ENCODE measurements at regions not wholly inside any gene's neighbourhood (a gene's known extent, or its start where the extent isn't known, plus 50 kb on each side); places are given as distances from the start of the nearest gene placed in this dataset.

DNA sequence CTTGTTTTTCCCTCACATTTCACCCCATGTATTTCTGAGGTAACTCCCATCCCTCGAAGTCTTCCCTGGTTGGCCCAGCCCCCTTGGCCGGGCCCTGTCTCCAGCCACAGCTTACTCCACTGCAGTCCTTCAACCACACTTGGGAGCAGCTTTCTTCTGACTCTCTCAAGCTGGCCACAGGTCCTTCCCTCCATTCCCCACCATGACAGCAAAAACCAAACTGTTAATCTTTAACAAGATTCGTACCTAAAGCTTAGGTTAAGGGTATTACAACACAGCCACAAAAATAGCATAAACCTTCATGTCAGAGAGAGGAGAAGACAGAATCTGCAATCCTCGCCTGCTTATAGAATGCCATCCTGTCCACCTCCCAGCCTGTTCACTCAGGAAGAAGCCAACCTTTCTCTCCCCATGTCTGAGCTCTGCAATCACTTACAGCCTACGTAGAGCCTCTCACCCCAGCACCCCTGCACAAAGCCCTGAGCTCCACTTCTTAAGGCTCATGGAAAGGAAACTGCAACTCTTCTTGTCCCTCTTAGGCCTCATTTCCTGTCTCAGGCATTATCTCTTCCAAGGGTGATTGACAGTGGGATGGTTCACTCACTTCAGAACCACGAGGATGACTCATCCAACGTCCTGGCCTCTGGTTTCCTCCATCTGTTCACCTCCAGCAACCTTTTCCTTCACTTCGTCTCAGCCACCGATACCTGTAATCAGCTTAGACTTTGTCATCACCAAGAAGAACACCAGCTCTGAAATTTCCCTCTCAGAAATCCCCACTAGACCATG lies 72.8 kb downstream of the CD2 start (continued):
- TF ChIP-seq JUND (IDR thresholded peaks at IDR 0.05; ENCODE audit: low read depth, low read length) (peak; percentile 65), TCF12 (IDR thresholded peaks at IDR 0.05; ENCODE audit: low read depth, low read length) (peak; percentile 81; the same call in 1 of the 2 replicates), IKZF1 (conservative IDR thresholded peaks at IDR 0.05) (peak; percentile 97), HCFC1 (IDR thresholded peaks at IDR 0.05; ENCODE audit: low read length) (no peak), PML (IDR thresholded peaks at IDR 0.05; ENCODE audit: low read length) (peak; percentile 84; the same call in 1 of the 2 replicates), NFYB (IDR thresholded peaks at IDR 0.05; ENCODE audit: insufficient read depth, low read depth, low read length) (no peak), RUNX3 (IDR thresholded peaks at IDR 0.05; ENCODE audit: low read length) (peak; percentile 93), KLF5 (IDR thresholded peaks at IDR 0.05; ENCODE audit: partially characterized antibody) (no peak), RAD21 (IDR thresholded peaks at IDR 0.05; ENCODE audit: insufficient read depth, low read depth, low read length) (0 out of 2 replicates have a peak, but pooled peaks have one; percentile 10), BACH1 (IDR thresholded peaks at IDR 0.05; ENCODE audit: borderline replicate concordance) (0 out of 2 replicates have a peak, but pooled peaks have one; percentile 19), EP300 (IDR thresholded peaks at IDR 0.05; ENCODE audit: borderline replicate concordance in 1 of 2, control insufficient read depth in 1 of 2, low read depth in 2 of 2, low read length in 2 of 2) (peak; percentile 17 to 90; a peak in 2 of 4 replicates), YY1 (IDR thresholded peaks at IDR 0.05; ENCODE audit: low read depth, low read length) (0 out of 2 replicates have a peak, but pooled peaks have one; percentile 6), RCOR1 (conservative IDR thresholded peaks at IDR 0.05; ENCODE audit: low read depth, low read length) (0 out of 2 replicates have a peak, but pooled peaks have one; percentile 45), CHD2 (IDR thresholded peaks at IDR 0.05; ENCODE audit: borderline replicate concordance, low read depth, low read length) (no peak; the same call in 1 of the 2 replicates), EGR1 (IDR thresholded peaks at IDR 0.05; ENCODE audit: borderline replicate concordance in 1 of 2, low read depth in 2 of 2, low read length in 2 of 2) (no peak; a peak in 1 of 3 replicates), SMAD5 (IDR thresholded peaks at IDR 0.05; ENCODE audit: low read depth) (peak; percentile 43; the same call in 1 of the 2 replicates), NR2C1 (IDR thresholded peaks at IDR 0.05) (no peak), HDGF (IDR thresholded peaks at IDR 0.05) (no peak), ZNF622 (IDR thresholded peaks at IDR 0.05) (no peak)
- TF ChIP-seq, protein P1, sequence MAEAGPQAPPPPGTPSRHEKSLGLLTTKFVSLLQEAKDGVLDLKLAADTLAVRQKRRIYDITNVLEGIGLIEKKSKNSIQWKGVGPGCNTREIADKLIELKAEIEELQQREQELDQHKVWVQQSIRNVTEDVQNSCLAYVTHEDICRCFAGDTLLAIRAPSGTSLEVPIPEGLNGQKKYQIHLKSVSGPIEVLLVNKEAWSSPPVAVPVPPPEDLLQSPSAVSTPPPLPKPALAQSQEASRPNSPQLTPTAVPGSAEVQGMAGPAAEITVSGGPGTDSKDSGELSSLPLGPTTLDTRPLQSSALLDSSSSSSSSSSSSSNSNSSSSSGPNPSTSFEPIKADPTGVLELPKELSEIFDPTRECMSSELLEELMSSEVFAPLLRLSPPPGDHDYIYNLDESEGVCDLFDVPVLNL (IDR thresholded peaks at IDR 0.05; ENCODE audit: low read depth, low read length), result no peak
- TF ChIP-seq, protein P2, sequence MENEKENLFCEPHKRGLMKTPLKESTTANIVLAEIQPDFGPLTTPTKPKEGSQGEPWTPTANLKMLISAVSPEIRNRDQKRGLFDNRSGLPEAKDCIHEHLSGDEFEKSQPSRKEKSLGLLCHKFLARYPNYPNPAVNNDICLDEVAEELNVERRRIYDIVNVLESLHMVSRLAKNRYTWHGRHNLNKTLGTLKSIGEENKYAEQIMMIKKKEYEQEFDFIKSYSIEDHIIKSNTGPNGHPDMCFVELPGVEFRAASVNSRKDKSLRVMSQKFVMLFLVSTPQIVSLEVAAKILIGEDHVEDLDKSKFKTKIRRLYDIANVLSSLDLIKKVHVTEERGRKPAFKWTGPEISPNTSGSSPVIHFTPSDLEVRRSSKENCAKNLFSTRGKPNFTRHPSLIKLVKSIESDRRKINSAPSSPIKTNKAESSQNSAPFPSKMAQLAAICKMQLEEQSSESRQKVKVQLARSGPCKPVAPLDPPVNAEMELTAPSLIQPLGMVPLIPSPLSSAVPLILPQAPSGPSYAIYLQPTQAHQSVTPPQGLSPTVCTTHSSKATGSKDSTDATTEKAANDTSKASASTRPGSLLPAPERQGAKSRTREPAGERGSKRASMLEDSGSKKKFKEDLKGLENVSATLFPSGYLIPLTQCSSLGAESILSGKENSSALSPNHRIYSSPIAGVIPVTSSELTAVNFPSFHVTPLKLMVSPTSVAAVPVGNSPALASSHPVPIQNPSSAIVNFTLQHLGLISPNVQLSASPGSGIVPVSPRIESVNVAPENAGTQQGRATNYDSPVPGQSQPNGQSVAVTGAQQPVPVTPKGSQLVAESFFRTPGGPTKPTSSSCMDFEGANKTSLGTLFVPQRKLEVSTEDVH (IDR thresholded peaks at IDR 0.05; ENCODE audit: low read depth, partially characterized antibody), result no peak
- TF ChIP-seq, protein P3, sequence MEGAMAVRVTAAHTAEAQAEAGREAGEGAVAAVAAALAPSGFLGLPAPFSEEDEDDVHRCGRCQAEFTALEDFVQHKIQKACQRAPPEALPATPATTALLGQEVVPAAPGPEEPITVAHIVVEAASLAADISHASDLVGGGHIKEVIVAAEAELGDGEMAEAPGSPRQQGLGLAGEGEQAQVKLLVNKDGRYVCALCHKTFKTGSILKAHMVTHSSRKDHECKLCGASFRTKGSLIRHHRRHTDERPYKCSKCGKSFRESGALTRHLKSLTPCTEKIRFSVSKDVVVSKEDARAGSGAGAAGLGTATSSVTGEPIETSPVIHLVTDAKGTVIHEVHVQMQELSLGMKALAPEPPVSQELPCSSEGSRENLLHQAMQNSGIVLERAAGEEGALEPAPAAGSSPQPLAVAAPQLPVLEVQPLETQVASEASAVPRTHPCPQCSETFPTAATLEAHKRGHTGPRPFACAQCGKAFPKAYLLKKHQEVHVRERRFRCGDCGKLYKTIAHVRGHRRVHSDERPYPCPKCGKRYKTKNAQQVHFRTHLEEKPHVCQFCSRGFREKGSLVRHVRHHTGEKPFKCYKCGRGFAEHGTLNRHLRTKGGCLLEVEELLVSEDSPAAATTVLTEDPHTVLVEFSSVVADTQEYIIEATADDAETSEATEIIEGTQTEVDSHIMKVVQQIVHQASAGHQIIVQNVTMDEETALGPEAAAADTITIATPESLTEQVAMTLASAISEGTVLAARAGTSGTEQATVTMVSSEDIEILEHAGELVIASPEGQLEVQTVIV (IDR thresholded peaks at IDR 0.05; ENCODE audit: borderline replicate concordance, partially characterized antibody), result peak; percentile 25
- TF ChIP-seq, protein P4, sequence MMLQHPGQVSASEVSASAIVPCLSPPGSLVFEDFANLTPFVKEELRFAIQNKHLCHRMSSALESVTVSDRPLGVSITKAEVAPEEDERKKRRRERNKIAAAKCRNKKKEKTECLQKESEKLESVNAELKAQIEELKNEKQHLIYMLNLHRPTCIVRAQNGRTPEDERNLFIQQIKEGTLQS (IDR thresholded peaks at IDR 0.05; ENCODE audit: borderline replicate concordance, extremely low read depth, low read depth, low read length), result no peak

Data from GM12878 (cell line).